K562 (cell line): ENCODE measurements at regions not wholly inside any gene's neighbourhood (a gene's known extent, or its start where the extent isn't known, plus 50 kb on each side); places are given as distances from the start of the nearest gene placed in this dataset.

Experiments
- ATAC-seq: fragments of 200-7000 bp; cut with Tn5 transposase; 3 replicates; pipeline ENCODE4 v1.9.1; 2020; ENCODE audit warnings: moderate library complexity
- BruUV-seq: library from RNA; stranded (reverse); fragments of 400-500 nt; replicated peaks from 2 replicates; lab custom pipeline; 2021; lab: Mats Ljungman, UMichigan
- CTCF ChIA-PET: fragments of 300-600 bp; formaldehyde crosslinking; extraction: SDS; loops from one replicate; lab custom pipeline; 2021; ENCODE audit warnings: low intra/inter-chr PET ratio; lab: Yijun Ruan, JAX
- POLR2A ChIA-PET: fragments of 300-600, 350-650 bp; sonication (Branson Sonifier 250); formaldehyde crosslinking; extraction: SDS; loops from one replicate; lab custom pipeline; 2021; ENCODE audit warnings: antibody characterized with exemption, inconsistent platforms; lab: Yijun Ruan, JAX
- DNase-seq, 4 experiments: peaks; one replicate each; pipeline versions ENCODE4 v3.0.0 to v3.0.0-alpha.2; 2011 to 2018; ENCODE audit warnings: low spot score in 3 of 4, mixed read lengths in 3 of 4; ENCODE audit errors: extremely low read depth in 1 of 4
- FAIRE-seq: peaks from 2 replicates; lab custom pipeline; 2011; peaks lifted over from hg19 to GRCh38; lab: Jason Lieb, UNC
- H2AFZ ChIP-seq: 2 replicates; pipeline ENCODE4 v1.6.0; 2011; ENCODE audit warnings: low read depth, low read length, control low read depth, inconsistent platforms
- H3K27ac ChIP-seq: fragments of 200-600 bp; 3 replicates; pipeline ENCODE4 v1.8.0; 2011; ENCODE audit warnings: low read depth, mild to moderate bottlenecking, control low read depth, inconsistent platforms, low read length, moderate library complexity, mixed read lengths; ENCODE audit errors: extremely low read depth
- H3K27me3 ChIP-seq, 2 experiments: fragments of 300-600 bp in 1 of 2; 2 replicates in 1 of 2; 3 replicates in 1 of 2; pipeline versions ENCODE4 v1.6.0 to v1.8.0; 2011; ENCODE audit warnings: inconsistent platforms in 2 of 2, low read length in 2 of 2, mild to moderate bottlenecking in 1 of 2, mixed read lengths in 1 of 2, moderate library complexity in 1 of 2; ENCODE audit not compliant: control insufficient read depth in 2 of 2, insufficient read depth in 2 of 2
- H3K36me3 ChIP-seq: fragments of 300-600 bp; 3 replicates; pipeline ENCODE4 v1.8.0; 2011; ENCODE audit warnings: mild to moderate bottlenecking, low read length, inconsistent platforms; ENCODE audit not compliant: control insufficient read depth, insufficient read depth
- H3K4me1 ChIP-seq, 2 experiments: fragments of 200-600 bp in 1 of 2; replicated peaks in 1 of 2; 2 replicates in 1 of 2; 3 replicates in 1 of 2; pipeline versions ENCODE4 v1.5.1 to v1.8.0; 2011; ENCODE audit warnings: inconsistent platforms in 2 of 2, low read length in 2 of 2, mild to moderate bottlenecking in 1 of 2, mixed read lengths in 1 of 2, moderate library complexity in 1 of 2; ENCODE audit not compliant: control insufficient read depth in 2 of 2, insufficient read depth in 2 of 2
- H3K4me2 ChIP-seq: 2 replicates; pipeline ENCODE4 v1.6.1; 2011; ENCODE audit warnings: low read length, control low read depth, inconsistent platforms, mixed read lengths; ENCODE audit not compliant: insufficient read depth
- H3K4me3 ChIP-seq: fragments of 200-600 bp; sonication (generic), shearing (Covaris generic); 2 replicates; pipeline ENCODE4 v1.5.1; 2016; ENCODE audit warnings: control low read depth, inconsistent platforms
- H3K79me2 ChIP-seq: fragments of 200-600 bp; 3 replicates; pipeline ENCODE4 v1.8.0; 2011; ENCODE audit warnings: low read length, inconsistent platforms; ENCODE audit not compliant: control insufficient read depth, insufficient read depth
- H3K9ac ChIP-seq, 2 experiments: 2 replicates each; pipeline versions ENCODE4 v1.6.0 to v1.6.1; 2011; ENCODE audit warnings: low read depth in 2 of 2, low read length in 2 of 2, control low read depth in 1 of 2, inconsistent platforms in 1 of 2, mild to moderate bottlenecking in 1 of 2, mixed read lengths in 1 of 2; ENCODE audit not compliant: insufficient read depth in 1 of 2
- H3K9me1 ChIP-seq: one replicate; pipeline ENCODE4 v1.6.0; 2011; ENCODE audit warnings: inconsistent platforms, mild to moderate bottlenecking, low read length, moderate library complexity; ENCODE audit not compliant: control insufficient read depth, insufficient read depth
- H3K9me3 ChIP-seq: replicated peaks from 2 replicates; pipeline ENCODE4 v1.5.1; 2011; ENCODE audit warnings: low read depth, low read length, inconsistent platforms; ENCODE audit not compliant: control insufficient read depth, insufficient read depth
- H4K20me1 ChIP-seq: replicated peaks from 2 replicates; pipeline ENCODE4 v1.6.1; 2011; ENCODE audit warnings: low read length, inconsistent platforms, mixed read lengths; ENCODE audit not compliant: control insufficient read depth, insufficient read depth
- ATF3 ChIP-seq, 2 experiments: fragments of 450-650 bp in 1 of 2; sonication (generic) in 1 of 2; formaldehyde crosslinking in 1 of 2; IDR thresholded peaks in 1 of 2; conservative IDR thresholded peaks in 1 of 2; 2 replicates each; pipeline versions ENCODE4 v1.6.1 to v1.8.1; 2016 to 2023; ENCODE audit warnings: mild to moderate bottlenecking in 2 of 2, moderate library complexity in 2 of 2, inconsistent platforms in 1 of 2, missing genetic modification reagents in 1 of 2
- CAMTA2 ChIP-seq: fragments of 250-450 bp; sonication (Bioruptor Pico); conservative IDR thresholded peaks from 2 replicates; pipeline ENCODE4 v1.5.1; 2022
- CTBP1 ChIP-seq: fragments of 450-650 bp; IDR thresholded peaks from 2 replicates; pipeline ENCODE4 v1.6.1; 2016; ENCODE audit warnings: borderline replicate concordance
- HMBOX1 ChIP-seq: sonication (generic); IDR thresholded peaks from 2 replicates; pipeline ENCODE4 v1.6.1; 2016
- MECOM ChIP-seq: fragments of 250-450 bp; sonication (Bioruptor Pico); IDR thresholded peaks from 2 replicates; pipeline ENCODE4 v1.8.0; 2022; ENCODE audit warnings: inconsistent platforms
- MEIS2 ChIP-seq: fragments of 450-650 bp; IDR thresholded peaks from 2 replicates; pipeline ENCODE4 v1.6.1; 2014; ENCODE audit warnings: mild to moderate bottlenecking; ENCODE audit not compliant: partially characterized antibody
- PTBP1 ChIP-seq: fragments of 200-400 bp; formaldehyde crosslinking; IDR thresholded peaks from 2 replicates; pipeline ENCODE4 v1.6.1; 2017; ENCODE audit warnings: low read depth, low read length
- WGBS: fragments of 100-300 bp; shearing (Covaris generic); methylation state at CpG from one replicate; pipeline ENCODE4 v1.1.6; 2016; ENCODE audit warnings: low coverage, mixed read lengths; ENCODE audit not compliant: insufficient coverage; ENCODE audit errors: missing lambda C conversion rate; 5-methylcytosine and 5-hydroxymethylcytosine counted together
- in situ Hi-C: fragments of 300-500 bp; cut with MboI; formaldehyde crosslinking; loops from 4 replicates; pipeline ENCODE4 v1.15.0; 2018; ENCODE audit warnings: inconsistent platforms, mixed read lengths
- intact Hi-C: fragments of 100-400 bp; cut with micrococcal nuclease; formaldehyde crosslinking; loops from 2 replicates; pipeline ENCODE4 v1.14.2; 2022
- TF ChIP-seq, protein P1 (sequence below), 2 experiments: IDR thresholded peaks; 2 replicates each; pipeline ENCODE4 v1.6.1; 2011; ENCODE audit warnings: borderline replicate concordance in 1 of 2, control low read depth in 1 of 2, low read depth in 1 of 2, low read length in 1 of 2, mild to moderate bottlenecking in 1 of 2, mixed read lengths in 1 of 2, moderate library complexity in 1 of 2; ENCODE audit not compliant: insufficient read depth in 1 of 2, insufficient read length in 1 of 2, poor library complexity in 1 of 2, severe bottlenecking in 1 of 2; ENCODE audit errors: extremely low read depth in 1 of 2

GRCh38 chr2:12577091-12577490 is 139.6 kb upstream of the TRIB2 start:
- no TSS peak for BruUV-seq

DNA sequence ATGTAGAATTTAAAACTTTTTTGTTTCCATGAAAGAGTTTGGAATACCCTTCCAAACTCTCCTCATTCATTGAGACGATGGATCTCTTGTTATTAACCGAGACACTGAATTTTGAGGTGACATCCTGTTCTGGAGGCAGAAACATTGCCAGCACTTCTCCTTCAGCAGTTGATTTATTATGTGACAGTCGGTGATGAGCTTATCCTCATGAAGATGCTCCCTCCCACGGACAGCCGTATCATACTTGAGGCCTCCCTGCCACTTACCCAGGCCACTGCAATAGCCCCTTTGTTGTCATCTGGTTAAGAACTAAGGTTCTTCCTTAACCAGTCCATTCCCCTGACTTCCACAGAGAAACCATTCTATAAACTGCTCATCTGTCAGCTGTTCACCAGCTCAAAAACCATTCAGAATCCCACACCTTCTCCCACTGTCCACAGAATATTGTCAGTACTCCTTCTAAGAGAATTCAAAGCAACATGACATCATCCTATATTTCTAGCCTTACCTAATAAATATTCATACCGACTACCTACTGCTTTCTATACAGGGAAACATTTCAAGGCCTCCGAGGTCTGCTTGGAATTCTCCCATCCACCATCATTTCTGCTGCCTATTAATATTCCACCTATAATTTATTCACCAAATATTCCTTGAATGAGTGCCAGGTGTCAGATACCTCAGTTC is 139.0 kb upstream of the TRIB2 start:
- POLR2A ChIA-PET = interaction anchor here (0.7 to 1.2 kb wide), 2 partner anchors 8 to 88 kb away, joined by 3 to 4 read pairs; no protein-coding TSS in a partner anchor
- no peak overlapping the region for H3K9ac ChIP-seq
- H2AFZ ChIP-seq = no peak overlapping the region
- DNase-seq = peak in 1 of 4 experiments; percentile 30
- CTCF ChIA-PET = no interaction called here
- no peaks in the 10 kb centered on the region for H3K9me3 ChIP-seq
- in situ Hi-C loops = no loop called here
- H3K27ac ChIP-seq = no peak overlapping the region
- WGBS = 27% methylated on average over 7 of the region's 7 CpGs
- intact Hi-C loops = no loop called here
- BruUV-seq = no TSS peak
- peak; percentile 26 for FAIRE-seq
- no peaks in the 10 kb centered on the region for H3K79me2 ChIP-seq
- H3K27me3 ChIP-seq = no peaks in the 10 kb centered on the region
- no peak overlapping the region for H3K4me2 ChIP-seq
- H3K9me1 ChIP-seq = no peaks in the 10 kb centered on the region
- no peaks in the 10 kb centered on the region for H4K20me1 ChIP-seq
- H3K36me3 ChIP-seq = no peaks in the 10 kb centered on the region
- no peak overlapping the region for H3K4me3 ChIP-seq
- H3K4me1 ChIP-seq = no peaks in the 10 kb centered on the region
- peak; percentile 41; the same call in 2 of the 3 replicates for ATAC-seq
- TF ChIP-seq PTBP1 = no peak
- peak; percentile 89 for TF ChIP-seq CTBP1
- peak; percentile 96 for TF ChIP-seq MECOM (CRISPR knock-in tag)
- TF ChIP-seq HMBOX1 = 0 out of 2 replicates have a peak, but pooled peaks have one; percentile 32
- 0 out of 2 replicates have a peak, but pooled peaks have one; percentile 27 for TF ChIP-seq ATF3 (IDR thresholded peaks at IDR 0.05)
- TF ChIP-seq ATF3 (CRISPR knock-in tag; conservative IDR thresholded peaks at IDR 0.05) = no peak
- peak; percentile 87 for TF ChIP-seq MEIS2
- TF ChIP-seq, protein P1, sequence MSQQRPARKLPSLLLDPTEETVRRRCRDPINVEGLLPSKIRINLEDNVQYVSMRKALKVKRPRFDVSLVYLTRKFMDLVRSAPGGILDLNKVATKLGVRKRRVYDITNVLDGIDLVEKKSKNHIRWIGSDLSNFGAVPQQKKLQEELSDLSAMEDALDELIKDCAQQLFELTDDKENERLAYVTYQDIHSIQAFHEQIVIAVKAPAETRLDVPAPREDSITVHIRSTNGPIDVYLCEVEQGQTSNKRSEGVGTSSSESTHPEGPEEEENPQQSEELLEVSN (IDR thresholded peaks at IDR 0.05; ENCODE audit: borderline replicate concordance in 1 of 2, extremely low read depth in 1 of 2, insufficient read depth in 1 of 2, insufficient read length in 1 of 2, low read depth in 1 of 2, low read length in 1 of 2, poor library complexity in 1 of 2, severe bottlenecking in 1 of 2) = no peak

More at GRCh38 chr2:12577091-12577490, 139.6 kb upstream of the TRIB2 start:
- ATAC-seq (no peak), DNase-seq (no peak), FAIRE-seq (no peak)
- intact Hi-C loops = no loop called here
- Histone ChIP-seq H3K4me2 (no peak overlapping the region), H3K9ac (no peak overlapping the region), H3K79me2 (no peaks in the 10 kb centered on the region), H3K9me1 (no peaks in the 10 kb centered on the region), H3K36me3 (no peaks in the 10 kb centered on the region), H3K4me1 (no peaks in the 10 kb centered on the region), H3K4me3 (no peak overlapping the region), H2AFZ (no peak overlapping the region), H3K9me3 (no peaks in the 10 kb centered on the region), H3K27me3 (no peaks in the 10 kb centered on the region), H4K20me1 (no peaks in the 10 kb centered on the region)
- in situ Hi-C loops = no loop called here
- CTCF ChIA-PET = no interaction called here
- no peak for TF ChIP-seq CAMTA2
- TF ChIP-seq ATF3 (IDR thresholded peaks at IDR 0.05) = 0 out of 2 replicates have a peak, but pooled peaks have one; percentile 28
- TF ChIP-seq ATF3 (CRISPR knock-in tag; conservative IDR thresholded peaks at IDR 0.05) = no peak
- TF ChIP-seq, all 486 proteins: peak for 1
- POLR2A ChIA-PET = interaction anchor here (1.2 kb wide), 1 partner anchor 9 kb away, joined by 3 read pairs; no protein-coding TSS in a partner anchor
- no peak overlapping the region for H3K27ac ChIP-seq
